GM23338 (cell line): ENCODE measurements at regions not wholly inside any gene's neighbourhood (a gene's known extent, or its start where the extent isn't known, plus 50 kb on each side); places are given as distances from the start of the nearest gene placed in this dataset.

Experiments used
- ATAC-seq: fragments of 200-7000 bp; cut with Tn5 transposase; 3 replicates; pipeline ENCODE4 v1.9.1; 2020
- DNase-seq: peaks from one replicate; pipeline ENCODE4 v3.0.0-alpha.2; 2015; ENCODE audit warnings: low spot score
- H2AFZ ChIP-seq: fragments of 200-600 bp; sonication (generic); 2 replicates; pipeline ENCODE4 v1.8.0; 2016; ENCODE audit warnings: antibody characterized with exemption, mild to moderate bottlenecking, moderate library complexity
- H3F3A ChIP-seq: fragments of 200-600 bp; sonication (generic); replicated peaks from 2 replicates; pipeline ENCODE4 v1.8.0; 2017; ENCODE audit warnings: antibody characterized with exemption, mixed run types, low read depth
- H3K27ac ChIP-seq: fragments of 200-600 bp; sonication (generic); 2 replicates; pipeline ENCODE4 v1.6.1; 2016; ENCODE audit warnings: low read depth
- H3K27me3 ChIP-seq: fragments of 200-600 bp; sonication (generic); 2 replicates; pipeline ENCODE4 v1.8.0; 2016; ENCODE audit warnings: mild to moderate bottlenecking, mixed run types, moderate library complexity; ENCODE audit not compliant: insufficient read depth
- H3K36me3 ChIP-seq: fragments of 200-600 bp; sonication (generic); 2 replicates; pipeline ENCODE4 v1.8.0; 2016; ENCODE audit warnings: mild to moderate bottlenecking; ENCODE audit not compliant: insufficient read depth
- H3K4me1 ChIP-seq: fragments of 200-600 bp; sonication (generic); 2 replicates; pipeline ENCODE4 v1.8.0; 2016; ENCODE audit warnings: mild to moderate bottlenecking, moderate library complexity; ENCODE audit not compliant: insufficient read depth
- H3K4me2 ChIP-seq: fragments of 200-600 bp; sonication (generic); 2 replicates; pipeline ENCODE4 v1.7.1; 2017; ENCODE audit warnings: mixed run types
- H3K4me3 ChIP-seq: fragments of 200-600 bp; sonication (generic); 2 replicates; pipeline ENCODE4 v1.6.1; 2016; ENCODE audit warnings: mixed run types
- H3K79me2 ChIP-seq: fragments of 200-600 bp; sonication (generic); replicated peaks from 2 replicates; pipeline ENCODE4 v1.8.0; 2017; ENCODE audit warnings: mild to moderate bottlenecking; ENCODE audit not compliant: insufficient read depth
- H3K9me2 ChIP-seq: fragments of 200-600 bp; sonication (generic); 2 replicates; pipeline ENCODE4 v1.8.0; 2017; ENCODE audit not compliant: insufficient read depth
- H4K20me1 ChIP-seq: fragments of 200-600 bp; sonication (generic); replicated peaks from 2 replicates; pipeline ENCODE4 v1.8.0; 2017; ENCODE audit warnings: mild to moderate bottlenecking; ENCODE audit not compliant: insufficient read depth
- H3K27ac Mint-ChIP-seq: 2 replicates; pipeline ENCODE4 v1.8.0; 2020; ENCODE audit warnings: inconsistent platforms, mild to moderate bottlenecking, moderate library complexity, mixed read lengths
- H3K27me3 Mint-ChIP-seq: 3 replicates; pipeline ENCODE4 v1.8.0; 2022; ENCODE audit warnings: low read depth, mild to moderate bottlenecking, moderate library complexity, mixed read lengths, inconsistent platforms; ENCODE audit not compliant: insufficient read depth, poor library complexity
- H3K36me3 Mint-ChIP-seq: 3 replicates; pipeline ENCODE4 v1.8.0; 2021; ENCODE audit warnings: low read depth, mild to moderate bottlenecking, inconsistent platforms, moderate library complexity, mixed read lengths
- H3K4me1 Mint-ChIP-seq: 3 replicates; pipeline ENCODE4 v1.8.0; 2020; ENCODE audit warnings: mild to moderate bottlenecking, inconsistent platforms, mixed read lengths
- H3K4me3 Mint-ChIP-seq: 3 replicates; pipeline ENCODE4 v1.8.0; 2021; ENCODE audit warnings: moderate library complexity, mild to moderate bottlenecking, inconsistent platforms, mixed read lengths
- H3K9me3 Mint-ChIP-seq: 3 replicates; pipeline ENCODE4 v1.8.0; 2020; ENCODE audit warnings: moderate library complexity, mild to moderate bottlenecking, inconsistent platforms, mixed read lengths
- CREB1 ChIP-seq: fragments of 250-450 bp; sonication (Bioruptor Pico); IDR thresholded peaks from 2 replicates; pipeline ENCODE4 v1.5.0; 2020; ENCODE audit warnings: low read depth, mild to moderate bottlenecking, moderate library complexity
- CTCF ChIP-seq, 2 experiments: fragments of 200-600 bp in 1 of 2; sonication (generic) in 1 of 2; conservative IDR thresholded peaks; 2 replicates each; pipeline versions ENCODE4 v1.5.1 to v1.6.1; 2016 to 2017; ENCODE audit warnings: antibody characterized with exemption in 2 of 2, low read depth in 2 of 2, mild to moderate bottlenecking in 2 of 2, moderate library complexity in 1 of 2
- ETS1 ChIP-seq: IDR thresholded peaks from 2 replicates; pipeline ENCODE4 v1.6.1; 2016; ENCODE audit warnings: antibody characterized with exemption
- EZH2 ChIP-seq: fragments of 200-600 bp; sonication (generic); IDR thresholded peaks from one replicate; pipeline ENCODE4 v1.8.0; 2017; ENCODE audit warnings: antibody characterized with exemption, mild to moderate bottlenecking, low read depth; ENCODE audit not compliant: unreplicated experiment
- EZH2phosphoT487 ChIP-seq: fragments of 200-600 bp; sonication (generic); IDR thresholded peaks from one replicate; pipeline ENCODE4 v1.8.1; 2018; ENCODE audit warnings: antibody characterized with exemption; ENCODE audit not compliant: unreplicated experiment
- JUNB ChIP-seq: IDR thresholded peaks from one replicate; pipeline ENCODE4 v1.6.1; 2016; ENCODE audit warnings: antibody characterized with exemption; ENCODE audit not compliant: unreplicated experiment
- NANOG ChIP-seq: IDR thresholded peaks from 2 replicates; pipeline ENCODE4 v1.6.1; 2016; ENCODE audit warnings: antibody characterized with exemption, borderline replicate concordance
- POLR2AphosphoS5 ChIP-seq: IDR thresholded peaks from 2 replicates; pipeline ENCODE4 v1.6.1; 2016; ENCODE audit warnings: antibody characterized with exemption, low read depth
- REST ChIP-seq: IDR thresholded peaks from one replicate; pipeline ENCODE4 v1.6.1; 2018; ENCODE audit warnings: antibody characterized with exemption; ENCODE audit not compliant: unreplicated experiment
- STAT1 ChIP-seq: IDR thresholded peaks from one replicate; pipeline ENCODE4 v1.6.1; 2016; ENCODE audit warnings: antibody characterized with exemption; ENCODE audit not compliant: unreplicated experiment
- ZNF114 ChIP-seq: fragments of 250-450 bp; sonication (Bioruptor Pico); IDR thresholded peaks from 2 replicates; pipeline ENCODE4 v1.5.0; 2020; ENCODE audit warnings: mild to moderate bottlenecking, moderate library complexity
- ZNF331 ChIP-seq: fragments of 250-450 bp; sonication (Bioruptor Pico); IDR thresholded peaks from 2 replicates; pipeline ENCODE4 v1.5.0; 2020; ENCODE audit warnings: low read depth, mild to moderate bottlenecking, moderate library complexity
- ZNF462 ChIP-seq: fragments of 250-450 bp; sonication (Bioruptor Pico); IDR thresholded peaks from 2 replicates; pipeline ENCODE4 v1.5.0; 2020; ENCODE audit warnings: mild to moderate bottlenecking, moderate library complexity

- ATAC-seq, result no peak
- no peak overlapping the region for H3K27ac Mint-ChIP-seq
- Histone ChIP-seq H3K79me2 (no peaks in the 10 kb centered on the region), H3K9me2 (no peaks in the 10 kb centered on the region), H3K36me3 (no peaks in the 10 kb centered on the region), H3F3A (no peaks in the 10 kb centered on the region), H3K27me3 (no peaks in the 10 kb centered on the region), H4K20me1 (no peaks in the 10 kb centered on the region), H3K27ac (no peak overlapping the region), H3K4me1 (no peaks in the 10 kb centered on the region), H3K4me2 (no peak overlapping the region), H3K4me3 (no peak overlapping the region), H2AFZ (no peak overlapping the region)
- DNase-seq, result no peak
- TF ChIP-seq NANOG (no peak), ZNF331 (CRISPR knock-in tag) (no peak), ETS1 (no peak), CTCF (conservative IDR thresholded peaks at IDR 0.05; ENCODE audit: low read depth in 2 of 2) (no peak), STAT1 (no peak), CREB1 (no peak), EZH2 (no peak), ZNF114 (CRISPR knock-in tag) (no peak), ZNF462 (CRISPR knock-in tag) (no peak), JUNB (no peak), REST (no peak), POLR2AphosphoS5 (no peak), EZH2phosphoT487 (no peak)
- no peaks in the 10 kb centered on the region for H3K4me1 Mint-ChIP-seq
- H3K36me3 Mint-ChIP-seq, result no peaks in the 10 kb centered on the region
- no peaks in the 10 kb centered on the region for H3K9me3 Mint-ChIP-seq
- no peak overlapping the region for H3K4me3 Mint-ChIP-seq
- no peaks in the 10 kb centered on the region for H3K27me3 Mint-ChIP-seq
Observed at GRCh38 chr4:35772291-35772690, 472.0 kb downstream of the ARAP2 start.
